ENCODE measurements at regions not wholly inside any gene's neighbourhood (a gene's known extent, or its start where the extent isn't known, plus 50 kb on each side); places are given as distances from the start of the nearest gene placed in this dataset.
"Not testable (repeated sequence)": the region's sequence is repeated elsewhere in the genome, so short reads cannot be mapped to it uniquely, and the experiment has no call there.

DNA sequence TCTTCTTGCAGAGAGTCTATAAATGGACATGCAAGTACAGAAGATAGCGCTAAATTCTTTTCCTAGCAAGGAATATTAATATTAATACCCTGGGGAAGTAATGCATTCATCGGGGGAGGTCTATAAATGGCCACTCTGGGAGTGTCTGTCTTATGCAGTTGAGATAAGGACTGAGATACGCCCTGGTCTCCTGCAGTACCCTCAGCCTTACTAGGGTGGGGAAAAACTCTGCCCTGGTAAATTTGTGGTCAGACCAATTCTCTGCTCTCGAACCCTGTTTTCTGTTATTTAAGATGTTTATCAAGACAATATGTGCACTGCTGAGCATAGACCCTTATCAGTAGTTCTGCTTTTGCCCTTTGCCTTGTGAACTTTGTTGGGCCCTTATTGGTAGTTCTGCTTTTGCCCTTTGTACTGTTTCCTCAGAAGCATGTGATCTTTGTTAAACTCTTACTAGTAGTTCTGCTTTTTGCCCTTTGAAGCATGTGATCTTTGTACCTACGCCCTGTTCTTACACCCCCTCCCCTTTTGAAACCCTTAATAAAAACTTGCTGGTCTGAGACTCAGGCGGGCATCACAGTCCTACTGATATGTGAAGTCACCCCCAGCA lies 1956.2 kb downstream of the PCDH9 start:
- not testable (repeated sequence) for DNase-seq

DNA sequence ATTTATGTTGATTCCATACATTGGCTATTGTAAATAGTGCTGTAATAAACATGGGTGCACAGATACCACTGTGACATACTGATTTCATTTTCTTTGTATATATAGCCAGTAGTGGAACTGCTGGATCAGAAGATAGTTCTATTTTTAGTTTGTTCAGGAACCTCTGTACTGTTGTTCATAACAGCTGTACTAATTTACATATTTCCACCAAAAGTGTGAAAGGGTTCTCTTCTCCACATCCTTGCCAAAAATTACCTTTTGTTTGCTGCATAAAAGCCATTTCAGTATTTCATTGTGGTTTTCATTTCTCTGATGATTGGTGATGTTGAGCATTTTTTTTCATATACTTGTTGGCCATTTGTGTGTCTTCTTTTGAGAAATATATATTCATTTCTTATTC lies 1962.1 kb downstream of the PCDH9 start:
- DNase-seq, result no peak

DNA sequence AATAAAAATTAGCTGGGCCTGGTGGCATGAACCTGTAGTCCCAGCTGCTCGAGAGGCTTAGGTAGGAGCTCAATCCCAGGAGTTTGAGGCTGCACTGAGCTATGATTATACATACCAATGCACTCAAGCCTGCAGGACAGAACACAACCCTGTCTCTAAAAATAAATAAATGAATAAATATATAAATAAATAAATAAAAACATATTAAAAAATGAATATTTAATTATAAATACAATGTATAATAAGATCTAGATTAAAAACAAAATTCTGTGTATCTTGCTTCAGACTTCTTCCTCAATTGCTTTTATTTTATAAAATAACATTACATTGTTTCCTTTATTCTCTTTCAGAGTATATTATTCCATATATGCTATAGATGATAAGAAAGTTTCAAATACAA lies 1964.1 kb downstream of the PCDH9 start:
- DNase-seq, result no peak

DNA sequence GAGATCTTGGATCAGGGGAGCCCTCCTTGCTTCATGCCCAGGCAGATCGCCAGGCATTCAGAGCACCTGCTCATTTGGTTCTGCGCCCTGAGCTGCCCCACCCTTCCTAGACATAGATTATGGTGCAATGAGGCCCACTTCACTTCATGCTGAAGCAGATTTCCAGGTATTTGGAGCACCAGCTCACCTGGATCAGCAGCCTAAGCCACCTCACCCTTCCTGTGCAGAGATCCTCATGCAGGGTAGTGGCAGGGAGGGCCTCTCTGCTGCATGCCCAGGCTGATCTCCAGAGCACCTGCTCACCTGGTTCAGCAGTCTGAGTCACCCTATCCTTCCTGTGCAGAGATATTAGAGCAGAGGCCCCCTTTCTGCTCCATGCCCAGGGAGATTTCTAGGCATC lies 1966.1 kb downstream of the PCDH9 start:
- no peak for DNase-seq

DNA sequence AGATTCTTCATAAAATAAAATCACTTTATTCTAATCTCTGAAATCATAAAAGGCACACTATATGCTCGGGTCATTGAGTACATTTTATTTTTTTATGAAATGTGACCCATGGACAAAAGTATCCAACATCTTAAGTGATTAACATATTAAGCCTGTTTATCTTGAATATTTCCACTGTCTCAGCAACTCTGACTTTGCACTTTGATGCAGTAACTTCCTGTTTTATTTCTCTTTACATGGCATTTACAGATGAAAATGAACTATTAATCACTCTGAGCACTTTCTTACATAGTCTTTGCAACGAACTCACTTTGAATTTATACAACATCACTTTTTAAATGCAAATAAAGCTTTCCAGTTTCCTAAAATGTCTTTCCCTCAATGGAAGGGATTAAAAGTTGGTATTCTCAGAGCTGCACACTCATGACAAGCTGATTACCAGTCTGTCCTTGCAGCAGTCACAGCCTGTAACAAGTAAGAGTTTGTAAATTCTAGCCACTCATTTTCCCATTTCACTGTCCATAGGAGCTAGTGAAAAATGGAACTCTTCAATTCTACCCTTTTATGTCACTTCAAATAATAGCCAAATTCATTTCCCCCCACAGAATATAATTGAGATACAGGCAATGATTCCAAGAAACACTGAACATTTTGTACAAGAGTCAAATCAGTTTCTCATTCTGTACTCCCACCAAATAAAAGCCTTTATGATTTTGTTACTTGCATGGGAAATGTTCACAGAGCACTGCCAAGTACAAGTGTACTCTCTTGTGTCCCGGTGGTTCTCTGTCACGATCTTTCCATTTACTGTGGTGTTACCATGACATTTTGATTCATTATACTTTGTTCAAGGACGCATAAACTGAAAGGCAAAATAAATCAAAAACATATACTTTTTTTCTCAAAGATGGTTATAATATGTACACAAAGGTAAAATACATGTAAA lies 1968.9 kb downstream of the PCDH9 start:
- DNase-seq, result no peak

DNA sequence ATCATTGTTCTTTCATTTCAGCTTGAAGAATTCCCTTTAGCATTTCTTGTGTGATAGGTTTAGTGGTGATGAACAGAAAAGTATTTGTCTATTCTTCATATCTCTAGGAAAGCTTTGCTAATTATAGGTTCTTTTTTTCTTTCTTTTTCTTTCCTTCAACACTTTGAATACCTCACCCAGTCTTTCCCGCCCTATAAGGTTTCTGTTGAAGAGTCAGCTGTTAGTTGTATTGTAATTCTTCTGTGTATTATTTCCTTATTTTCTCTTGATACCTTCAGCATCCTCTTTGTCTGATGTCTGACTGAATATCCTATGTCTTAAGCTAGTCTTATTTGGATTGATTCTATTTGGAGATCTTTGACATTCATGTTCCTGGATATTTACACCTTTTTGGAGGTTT lies 1989.4 kb downstream of the PCDH9 start:
- DNase-seq, result no peak

DNA sequence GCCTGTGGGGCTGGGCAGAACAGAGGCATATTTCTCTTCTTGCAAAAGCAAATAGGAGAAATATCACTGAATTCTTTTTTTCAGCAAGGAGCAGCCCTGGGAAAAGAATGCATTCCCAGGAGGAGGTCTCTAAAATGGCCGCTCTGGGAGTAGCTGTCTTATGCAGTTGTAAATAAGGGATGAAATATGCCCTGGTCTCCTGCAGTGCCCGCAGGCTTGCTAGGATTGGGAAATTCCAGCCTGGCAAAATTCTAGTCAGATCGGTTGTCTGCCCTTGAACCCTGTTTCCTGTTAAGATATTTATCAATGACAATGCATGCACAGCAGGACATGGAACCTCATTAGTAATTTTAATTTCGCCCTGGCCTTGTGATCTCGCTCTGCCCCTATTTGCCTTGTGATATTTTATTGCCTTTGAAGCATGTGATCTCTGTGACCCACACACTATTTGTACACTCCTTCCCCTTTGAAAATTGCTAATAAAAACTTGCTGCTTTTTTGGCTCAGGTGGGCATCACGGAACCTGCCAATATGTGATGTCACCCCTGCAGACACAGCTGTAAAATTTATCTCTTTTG lies 1993.2 kb downstream of the PCDH9 start:
- DNase-seq, result no peak

DNA sequence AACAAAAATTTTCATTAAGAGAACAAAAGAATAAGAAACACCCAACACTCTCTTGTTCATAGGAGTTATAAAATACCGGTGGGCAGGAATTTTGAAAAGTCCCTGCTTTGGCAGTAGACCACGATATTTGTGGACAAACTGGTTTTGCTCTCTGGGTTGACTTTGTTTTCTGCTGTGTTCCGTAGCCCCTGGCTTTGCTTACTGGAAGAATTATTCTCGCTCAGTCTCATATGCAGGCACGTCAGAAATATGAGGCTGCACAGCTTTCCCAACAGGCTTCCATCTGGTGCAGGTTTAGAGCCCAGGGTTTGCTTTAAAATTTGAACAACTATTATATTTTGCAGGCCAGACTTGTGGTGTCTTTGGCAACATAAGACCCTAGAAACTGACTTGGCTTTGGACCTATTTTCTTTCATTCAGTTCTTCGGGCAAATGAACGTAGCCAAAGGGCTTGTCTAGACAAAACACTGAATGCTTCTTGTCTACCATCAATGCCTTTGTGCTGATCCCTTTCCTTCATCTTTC lies 2012.6 kb downstream of the PCDH9 start:
- no peak for DNase-seq

DNA sequence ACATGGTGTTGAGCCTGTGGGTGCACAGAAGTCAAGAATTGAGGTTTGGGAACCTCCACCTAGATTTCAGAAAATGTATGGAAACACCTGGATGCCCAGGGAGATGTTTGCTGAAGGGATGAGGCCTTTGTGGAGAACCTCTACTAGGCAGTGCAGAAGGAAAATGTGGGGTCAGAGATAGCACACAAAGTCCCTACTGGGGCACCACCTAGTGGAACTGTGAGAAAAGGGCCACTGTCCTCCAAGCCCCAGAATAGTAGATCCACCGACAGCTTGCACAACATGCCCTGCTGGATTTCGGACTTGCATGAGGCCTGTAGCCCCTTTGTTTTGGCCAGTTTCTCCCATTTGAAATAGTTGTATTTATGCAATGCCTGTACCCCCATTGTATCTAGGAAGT lies 2027.3 kb downstream of the PCDH9 start:
- DNase-seq, result not testable (repeated sequence)

DNA sequence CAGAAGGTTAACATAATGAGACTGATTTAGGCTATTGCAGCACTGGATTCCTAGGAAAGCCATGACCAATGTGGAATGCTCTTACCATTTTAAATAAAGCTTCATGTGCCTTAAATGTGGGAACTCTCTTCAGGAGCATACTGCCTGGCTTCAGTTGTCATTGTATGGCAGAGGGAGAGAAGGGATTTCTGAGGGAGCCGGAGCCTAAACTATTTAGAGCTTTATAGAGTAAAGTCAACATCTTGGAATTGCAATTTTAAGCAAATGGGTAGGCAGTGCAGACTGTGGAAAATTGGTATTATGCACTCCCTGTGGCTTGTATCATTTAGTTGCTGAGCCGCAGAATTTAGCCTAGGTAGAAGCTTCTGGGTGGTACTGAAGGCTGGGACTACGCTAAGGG lies 2041.4 kb downstream of the PCDH9 start:
- no peak for DNase-seq

DNA sequence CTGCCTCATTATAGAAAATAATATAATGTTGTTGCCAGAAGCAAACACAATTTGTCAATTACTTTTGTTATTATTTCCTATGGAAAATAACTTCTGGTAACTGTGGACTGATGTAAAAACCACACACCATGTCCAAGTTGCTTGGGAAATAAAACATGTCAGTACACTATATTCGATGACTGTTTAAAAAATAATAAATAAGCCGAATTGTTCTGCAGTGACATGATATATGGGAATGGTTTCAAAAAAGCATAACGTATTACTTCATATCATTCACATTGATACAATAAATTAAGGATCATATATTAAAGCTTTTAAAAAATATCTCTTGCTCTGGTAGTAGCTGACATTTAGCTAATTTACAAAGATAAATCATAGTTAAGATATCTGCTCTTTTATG lies 2062.1 kb downstream of the PCDH9 start:
- no peak for DNase-seq

DNA sequence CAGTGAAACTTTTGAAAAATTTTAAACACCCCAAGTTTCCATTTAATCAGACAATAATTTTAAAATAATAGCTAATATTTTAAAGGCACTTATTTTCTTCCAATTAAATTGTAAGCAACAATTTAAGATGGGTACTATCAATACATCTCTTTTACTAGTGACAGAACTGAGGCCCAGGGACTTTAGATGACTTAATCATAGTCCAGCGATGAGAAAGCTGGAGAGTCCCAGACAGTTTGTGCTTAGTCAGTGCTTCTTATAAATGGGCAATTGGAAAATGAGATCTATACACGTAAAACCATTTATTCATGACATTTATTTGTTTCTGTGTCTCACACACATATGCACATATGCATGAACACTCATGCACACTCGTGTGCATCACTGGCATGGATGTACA lies 2063.5 kb downstream of the PCDH9 start:
- DNase-seq, result no peak

DNA sequence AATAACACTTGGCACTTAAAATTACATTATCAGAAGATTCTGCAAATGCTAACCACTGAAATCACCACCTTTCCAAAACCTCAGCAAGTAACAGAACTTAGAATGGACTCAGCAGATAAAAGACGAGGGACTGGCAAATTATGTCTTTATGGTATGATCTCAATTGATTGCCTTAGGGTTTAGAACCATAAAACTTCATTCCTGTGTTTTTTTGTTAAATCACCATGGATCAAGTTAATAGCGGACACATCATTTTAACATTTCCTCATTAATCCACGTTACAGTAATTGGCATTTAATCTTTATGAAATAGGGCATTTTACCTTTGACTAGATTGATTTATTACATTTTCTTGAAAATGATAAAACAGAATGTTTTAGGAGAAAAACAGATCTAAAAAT lies 2070.3 kb downstream of the PCDH9 start:
- DNase-seq, result no peak

DNA sequence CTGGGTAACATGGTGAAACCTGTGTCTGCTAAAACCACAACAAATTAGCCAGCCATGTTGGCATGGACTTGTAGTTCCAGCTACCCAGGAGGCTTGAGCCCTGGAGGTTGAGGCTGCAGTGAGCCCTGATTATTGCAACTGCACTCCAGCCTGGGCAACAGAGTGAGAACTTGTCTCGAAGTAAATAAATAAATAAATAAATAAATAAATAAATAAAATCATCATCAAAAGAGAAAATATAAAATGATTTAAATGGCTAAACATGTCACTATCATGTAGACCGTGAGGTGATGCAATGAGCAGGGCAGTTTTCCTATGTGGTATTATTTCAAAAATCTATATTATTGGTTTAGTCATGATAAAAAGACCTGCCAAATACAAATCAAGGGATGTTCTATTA lies 2074.3 kb downstream of the PCDH9 start:
- no peak for DNase-seq

DNA sequence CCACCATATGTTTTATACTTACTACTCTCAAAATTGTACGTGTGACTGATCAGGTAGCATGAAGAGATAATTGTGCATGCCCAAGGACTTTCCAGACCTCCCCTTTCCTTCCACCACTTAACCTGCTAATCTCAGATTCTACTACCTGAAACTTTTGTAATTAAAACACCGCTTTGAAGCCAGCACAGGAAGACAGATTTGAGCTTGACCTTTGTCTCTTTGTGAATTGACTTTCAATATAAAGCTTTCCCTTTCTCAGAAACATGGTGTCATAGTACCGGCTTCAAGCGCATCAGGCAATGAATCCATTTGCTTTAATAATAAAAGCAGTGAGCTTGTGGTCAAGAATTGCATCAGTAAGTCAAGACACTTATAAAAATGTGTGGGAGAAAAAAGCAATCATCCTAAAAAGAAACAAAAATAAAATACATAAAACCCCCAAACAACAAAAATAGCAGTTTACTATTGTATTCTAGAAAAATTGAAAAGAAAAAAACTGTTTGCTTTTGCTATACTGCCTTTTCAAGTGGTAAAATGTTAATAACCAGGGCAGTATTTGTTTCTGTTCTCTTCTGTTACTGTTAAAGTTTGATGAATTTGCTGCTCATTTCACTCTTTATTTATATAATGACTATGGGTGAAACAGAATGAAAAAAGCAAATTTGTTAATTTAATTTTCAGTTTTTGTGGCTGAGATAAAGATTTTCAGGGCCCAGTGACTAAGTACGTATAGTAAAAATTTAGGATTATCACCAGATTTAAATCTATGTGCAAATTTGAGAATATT lies 2075.3 kb downstream of the PCDH9 start:
- DNase-seq, result no peak

DNA sequence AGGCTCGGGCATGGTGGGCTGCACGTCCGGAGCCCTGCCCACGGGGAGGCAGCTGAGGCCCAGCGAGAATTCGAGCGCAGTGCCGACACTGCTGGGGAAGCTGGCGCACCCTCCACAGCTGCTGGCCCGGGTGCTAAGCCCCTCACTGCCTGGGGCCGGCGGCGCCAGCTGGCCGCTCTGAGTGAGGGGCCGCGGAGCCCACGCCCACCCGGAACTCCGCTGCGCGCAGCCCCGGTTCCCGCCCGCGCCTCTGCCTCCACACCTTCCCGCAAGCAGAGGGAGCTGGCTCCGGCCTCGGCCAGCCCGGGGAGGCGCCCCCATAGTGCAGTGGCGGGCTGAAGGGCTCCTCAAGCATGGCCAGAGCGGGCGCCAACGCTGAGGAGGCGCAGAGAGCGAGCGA lies 2080.4 kb downstream of the PCDH9 start:
- DNase-seq, result no peak

DNA sequence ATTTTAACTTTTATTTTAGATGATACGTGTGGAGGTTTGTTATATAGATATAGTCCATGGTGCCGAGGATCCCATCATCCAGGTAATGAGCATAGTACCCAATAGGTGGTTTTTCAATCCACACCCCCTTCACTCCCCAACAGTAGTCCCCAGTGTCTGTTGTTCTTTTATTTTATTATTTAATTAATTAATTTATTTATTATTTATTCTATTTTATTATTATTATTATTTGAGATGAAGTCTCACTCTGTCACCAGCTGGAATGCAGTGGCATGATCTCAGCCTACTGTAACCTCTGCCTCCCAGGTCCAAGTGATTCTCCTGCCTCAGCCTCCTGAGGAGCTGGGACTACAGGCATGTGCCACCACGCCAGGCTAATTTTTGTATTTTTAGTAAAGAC lies 2086.2 kb downstream of the PCDH9 start:
- no peak for DNase-seq

DNA sequence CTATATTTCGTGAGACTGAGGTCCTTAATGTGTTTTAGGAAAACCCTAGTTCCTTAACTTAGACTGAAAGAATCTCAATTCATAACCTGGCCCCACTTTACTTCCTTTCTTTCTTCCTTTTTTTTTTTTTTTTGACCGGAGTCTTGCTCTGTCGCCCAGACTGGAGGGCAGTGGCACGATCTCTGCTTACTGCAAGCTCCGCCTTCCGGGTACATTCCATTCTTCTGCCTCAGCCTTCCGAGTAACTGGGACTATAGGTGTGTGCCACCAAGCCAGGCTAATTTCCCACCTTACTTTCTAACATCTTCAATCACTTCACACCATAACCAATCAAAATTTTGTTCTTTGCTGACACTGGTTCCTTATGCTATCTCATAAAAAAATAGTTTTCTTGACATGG lies 2097.0 kb downstream of the PCDH9 start:
- no peak for DNase-seq

DNA sequence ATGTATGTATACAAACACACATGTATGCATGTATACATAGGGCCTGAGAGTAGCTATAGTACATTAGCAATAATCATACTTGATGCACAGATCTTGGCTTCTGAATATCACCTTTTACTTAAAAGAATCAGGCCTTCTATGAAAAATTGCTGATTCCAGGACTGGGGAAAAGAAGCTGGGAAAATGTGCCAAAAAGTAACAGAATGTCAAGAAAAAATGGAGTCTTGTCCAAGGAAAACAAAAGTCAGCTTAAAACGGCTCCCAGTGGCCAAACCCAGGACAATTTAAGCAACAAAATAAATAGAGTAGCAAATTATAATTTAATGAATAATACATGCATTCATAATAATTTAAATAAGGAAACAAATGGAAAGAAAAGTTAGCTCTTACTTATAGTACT lies 2104.9 kb downstream of the PCDH9 start:
- DNase-seq, result no peak

DNA sequence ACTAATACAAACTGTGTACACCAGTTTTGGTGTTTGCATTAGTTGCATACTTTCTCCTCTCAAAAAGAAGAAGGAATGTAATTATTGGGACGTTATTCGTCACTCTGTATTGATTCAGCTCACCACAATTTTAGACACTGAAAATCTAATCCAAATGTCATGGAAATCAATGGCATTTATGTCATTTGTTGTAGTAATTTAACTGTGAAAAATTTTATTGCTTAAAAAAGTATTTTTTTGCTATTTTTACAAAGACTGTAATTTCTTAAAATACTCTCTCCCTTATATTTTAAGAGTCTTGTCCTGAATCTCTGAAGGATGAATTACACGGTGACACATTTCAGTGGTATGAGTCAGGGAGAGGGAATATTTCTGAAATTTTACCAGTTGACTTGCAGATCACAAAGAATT lies 2117.6 kb downstream of the PCDH9 start:
- DNase-seq, result no peak

DNA sequence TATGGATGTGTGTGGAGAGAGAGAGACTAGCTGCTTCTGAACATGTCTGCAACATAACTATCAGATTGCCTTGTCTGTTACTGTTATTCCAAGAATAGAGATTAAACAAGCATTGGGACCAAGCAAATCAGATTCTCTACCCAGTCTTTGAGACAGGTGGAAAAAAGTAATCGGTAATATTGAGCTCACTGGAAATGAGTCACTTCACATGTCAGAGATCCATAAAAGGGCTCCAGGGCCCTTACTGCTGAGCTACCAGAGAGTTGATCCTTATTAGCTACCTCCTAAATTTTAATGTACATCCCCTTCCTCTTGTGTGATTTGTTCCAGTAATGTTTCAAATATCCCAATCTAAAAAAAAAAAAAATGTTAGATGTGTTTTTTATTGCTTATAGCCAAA lies 2118.0 kb downstream of the PCDH9 start:
- DNase-seq, result no peak

DNA sequence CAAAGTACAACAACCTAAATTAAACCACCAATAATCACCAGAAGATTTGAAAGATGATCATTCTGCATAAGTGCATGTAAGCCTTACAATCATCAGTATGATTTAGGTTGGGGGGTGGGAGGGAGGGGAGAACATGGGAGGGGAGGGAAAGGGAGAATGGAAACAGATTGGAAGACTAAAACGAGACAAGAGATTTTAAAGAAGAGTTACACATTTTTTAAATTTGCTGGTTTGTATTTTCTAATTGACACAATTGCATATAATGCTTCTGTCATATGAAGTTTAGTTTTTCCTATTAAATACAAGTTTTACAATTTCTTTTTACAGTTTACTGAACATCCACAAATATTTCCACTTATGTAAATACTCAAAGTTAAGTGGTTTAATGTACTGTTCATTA lies 2118.9 kb downstream of the PCDH9 start:
- DNase-seq, result no peak

DNA sequence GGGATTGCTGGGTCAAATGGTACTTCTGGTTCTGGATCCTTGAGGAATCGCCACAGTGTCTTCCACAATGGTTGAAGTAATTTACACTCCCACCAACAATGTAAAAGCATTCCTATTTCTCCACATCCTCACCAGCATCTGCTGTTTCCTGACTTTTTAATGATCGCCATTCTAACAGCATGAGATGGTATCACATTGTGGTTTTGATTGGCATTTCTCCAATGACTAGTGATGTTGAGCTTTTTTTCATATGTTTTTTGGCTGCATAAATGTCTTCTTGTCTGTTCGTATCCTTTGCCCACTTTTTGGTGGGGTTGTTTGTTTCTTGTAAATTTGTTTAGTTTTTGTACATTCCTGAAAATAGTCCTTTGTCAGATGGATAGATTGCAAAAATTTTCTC lies 2125.7 kb downstream of the PCDH9 start:
- DNase-seq, result not testable (repeated sequence)
